ENCODE measurements at regions not wholly inside any gene's neighbourhood (a gene's known extent, or its start where the extent isn't known, plus 50 kb on each side); places are given as distances from the start of the nearest gene placed in this dataset.

DNA sequence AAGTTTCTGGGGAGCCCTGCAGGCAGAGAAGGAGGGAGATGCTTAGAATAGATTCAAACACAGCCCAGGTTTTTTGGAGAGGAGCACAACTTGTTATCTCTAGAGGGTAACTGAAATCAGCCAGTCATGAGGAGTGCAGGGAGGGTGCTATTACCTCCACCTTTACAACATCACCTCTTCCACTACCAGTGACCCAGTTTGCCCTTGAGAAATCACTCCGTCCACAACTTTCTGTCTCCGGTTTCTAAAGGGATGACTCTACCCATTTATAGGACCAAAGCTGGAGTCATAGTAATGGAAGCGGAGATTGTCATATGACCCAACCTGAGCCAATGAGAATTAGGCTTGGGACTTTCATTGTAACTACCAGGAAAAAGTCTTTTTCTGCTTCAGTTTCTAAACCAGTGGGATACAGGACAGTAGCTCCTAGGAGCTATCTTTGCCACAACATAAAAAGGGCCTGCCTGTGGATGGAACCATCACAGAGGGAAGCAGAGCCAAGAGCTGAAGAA lies 131.2 kb upstream of the SERPIND1 start:
- Histone ChIP-seq H3K79me2 (ENCODE audit: control insufficient read depth, insufficient read depth, low read length) (no peaks in the 10 kb centered on the region), H3K9ac (ENCODE audit: low read length) (no peak overlapping the region), H3K27ac (ENCODE audit: low read length in 2 of 2) (no peak overlapping the region), H3K27me3 (replicated peaks in 1 of 4; ENCODE audit: control extremely low read depth in 1 of 4, control insufficient read depth in 3 of 4, insufficient read depth in 4 of 4, low read length in 3 of 4) (peaks cover 0 to 5% (median 0%) of the 10 kb centered on the region in 4 experiments), H3K36me3 (replicated peaks in 1 of 2; ENCODE audit: control extremely low read depth in 1 of 2, control insufficient read depth in 1 of 2, extremely low read depth in 1 of 2, insufficient read depth in 2 of 2, low read length in 1 of 2) (no peaks in the 10 kb centered on the region), H3K4me2 (replicated peaks; ENCODE audit: low read depth, low read length, poor library complexity, severe bottlenecking) (no peak overlapping the region), H3K9me3 (ENCODE audit: control extremely low read depth in 1 of 3, control insufficient read depth in 2 of 3, insufficient read depth in 1 of 3, low read length in 2 of 3) (peaks cover 0 to 3% (median 3%) of the 10 kb centered on the region in 3 donors), H2AFZ (ENCODE audit: insufficient read depth, low read depth, low read length, poor library complexity, severe bottlenecking) (no peak overlapping the region), H4K20me1 (ENCODE audit: control insufficient read depth, insufficient read depth, low read length, poor library complexity, severe bottlenecking) (no peaks in the 10 kb centered on the region), H3K4me3 (ENCODE audit: control extremely low read depth in 1 of 5, extremely low read depth in 1 of 5, insufficient read depth in 1 of 5, low read depth in 2 of 5, low read length in 4 of 5) (no peak overlapping the region), H3K4me1 (ENCODE audit: control insufficient read depth in 2 of 2, insufficient read depth in 2 of 2, low read length in 2 of 2) (no peaks in the 10 kb centered on the region)
- WGBS (ENCODE audit: insufficient coverage), result 100% methylated on average over 1 of the region's 3 CpGs
- no peak for TF ChIP-seq EZH2 (IDR thresholded peaks at IDR 0.05; ENCODE audit: borderline replicate concordance, insufficient read depth, low read depth, low read length, poor library complexity, severe bottlenecking)
- TF ChIP-seq, protein P1, sequence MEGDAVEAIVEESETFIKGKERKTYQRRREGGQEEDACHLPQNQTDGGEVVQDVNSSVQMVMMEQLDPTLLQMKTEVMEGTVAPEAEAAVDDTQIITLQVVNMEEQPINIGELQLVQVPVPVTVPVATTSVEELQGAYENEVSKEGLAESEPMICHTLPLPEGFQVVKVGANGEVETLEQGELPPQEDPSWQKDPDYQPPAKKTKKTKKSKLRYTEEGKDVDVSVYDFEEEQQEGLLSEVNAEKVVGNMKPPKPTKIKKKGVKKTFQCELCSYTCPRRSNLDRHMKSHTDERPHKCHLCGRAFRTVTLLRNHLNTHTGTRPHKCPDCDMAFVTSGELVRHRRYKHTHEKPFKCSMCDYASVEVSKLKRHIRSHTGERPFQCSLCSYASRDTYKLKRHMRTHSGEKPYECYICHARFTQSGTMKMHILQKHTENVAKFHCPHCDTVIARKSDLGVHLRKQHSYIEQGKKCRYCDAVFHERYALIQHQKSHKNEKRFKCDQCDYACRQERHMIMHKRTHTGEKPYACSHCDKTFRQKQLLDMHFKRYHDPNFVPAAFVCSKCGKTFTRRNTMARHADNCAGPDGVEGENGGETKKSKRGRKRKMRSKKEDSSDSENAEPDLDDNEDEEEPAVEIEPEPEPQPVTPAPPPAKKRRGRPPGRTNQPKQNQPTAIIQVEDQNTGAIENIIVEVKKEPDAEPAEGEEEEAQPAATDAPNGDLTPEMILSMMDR (IDR thresholded peaks at IDR 0.05), result no peak
- no peak for DNase-seq
- H3K4me3 Mint-ChIP-seq, result no peak overlapping the region
- H3K27me3 Mint-ChIP-seq, result peaks cover 15% of the 10 kb centered on the region
- no peaks in the 10 kb centered on the region for H3K4me1 Mint-ChIP-seq
- no peak overlapping the region for H3K27ac Mint-ChIP-seq
- peaks cover 3% of the 10 kb centered on the region for H3K9me3 Mint-ChIP-seq (ENCODE audit: insufficient read depth)
- no peak for ATAC-seq (ENCODE audit: low read depth)
- POLR2A ChIA-PET, result no interaction called here
- intact Hi-C loops (cut with micrococcal nuclease), result no loop called here
- CTCF ChIA-PET, result no interaction called here

DNA sequence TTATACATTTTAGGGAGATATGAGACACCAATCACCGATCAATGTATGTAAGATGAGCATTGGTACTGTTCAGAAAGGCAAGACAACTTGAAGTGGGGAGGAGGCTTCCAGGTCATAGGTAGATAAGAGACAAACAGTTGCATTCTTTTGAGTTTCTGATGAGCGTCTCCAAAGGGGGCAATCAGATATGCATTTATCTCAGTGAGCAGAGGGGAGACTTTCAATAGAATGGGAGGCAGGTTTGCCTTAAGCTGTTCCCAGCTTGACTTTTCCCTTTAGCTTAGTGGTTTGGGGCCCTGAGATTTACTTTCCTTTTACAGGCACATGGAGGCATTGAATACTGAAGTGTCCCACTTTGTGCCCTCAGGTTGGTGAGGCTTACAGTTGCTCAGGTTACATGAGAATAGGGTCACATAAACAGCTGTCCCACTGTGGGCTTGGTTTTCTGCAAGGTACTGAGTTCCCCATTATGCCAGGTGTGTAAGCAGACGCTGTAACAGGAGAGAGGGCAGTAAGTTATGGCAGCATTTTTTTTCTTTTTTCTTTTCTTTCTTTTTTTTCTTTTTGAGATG lies 129.8 kb upstream of the SERPIND1 start:
- Mint-ChIP-seq H3K27ac (no peak overlapping the region), H3K4me1 (no peaks in the 10 kb centered on the region), H3K4me3 (no peak overlapping the region), H3K27me3 (peaks cover 7% of the 10 kb centered on the region), H3K9me3 (ENCODE audit: insufficient read depth) (peaks cover 3% of the 10 kb centered on the region)
- H3K4me2 ChIP-seq (replicated peaks; ENCODE audit: low read depth, low read length, poor library complexity, severe bottlenecking), result no peak overlapping the region
- H4K20me1 ChIP-seq (ENCODE audit: control insufficient read depth, insufficient read depth, low read length, poor library complexity, severe bottlenecking), result no peaks in the 10 kb centered on the region
- H2AFZ ChIP-seq (ENCODE audit: insufficient read depth, low read depth, low read length, poor library complexity, severe bottlenecking), result no peak overlapping the region
- intact Hi-C loops (cut with micrococcal nuclease), result no loop called here
- POLR2A ChIA-PET, result no interaction called here
- no peak overlapping the region for H3K9ac ChIP-seq (ENCODE audit: low read length)
- ATAC-seq (ENCODE audit: low read depth) (no peak), DNase-seq (no peak)
- no peaks in the 10 kb centered on the region for H3K4me1 ChIP-seq (ENCODE audit: control insufficient read depth in 2 of 2, insufficient read depth in 2 of 2, low read length in 2 of 2)
- no peaks in the 10 kb centered on the region for H3K79me2 ChIP-seq (ENCODE audit: control insufficient read depth, insufficient read depth, low read length)
- H3K4me3 ChIP-seq (ENCODE audit: control extremely low read depth in 1 of 5, extremely low read depth in 1 of 5, insufficient read depth in 1 of 5, low read depth in 2 of 5, low read length in 4 of 5), result no peak overlapping the region
- no peak for TF ChIP-seq EZH2 (IDR thresholded peaks at IDR 0.05; ENCODE audit: borderline replicate concordance, insufficient read depth, low read depth, low read length, poor library complexity, severe bottlenecking)
- CTCF ChIA-PET, result no interaction called here
- H3K9me3 ChIP-seq (ENCODE audit: control extremely low read depth in 1 of 3, control insufficient read depth in 2 of 3, insufficient read depth in 1 of 3, low read length in 2 of 3), result peaks cover 0 to 3% (median 3%) of the 10 kb centered on the region in 3 donors
- no peak overlapping the region for H3K27ac ChIP-seq (ENCODE audit: low read length in 2 of 2)
- 100% methylated on average over 2 of the region's 3 CpGs for WGBS (ENCODE audit: insufficient coverage)
- H3K36me3 ChIP-seq (replicated peaks in 1 of 2; ENCODE audit: control extremely low read depth in 1 of 2, control insufficient read depth in 1 of 2, extremely low read depth in 1 of 2, insufficient read depth in 2 of 2, low read length in 1 of 2), result no peaks in the 10 kb centered on the region
- peaks cover 0 to 5% (median 0%) of the 10 kb centered on the region in 4 experiments for H3K27me3 ChIP-seq (replicated peaks in 1 of 4; ENCODE audit: control extremely low read depth in 1 of 4, control insufficient read depth in 3 of 4, insufficient read depth in 4 of 4, low read length in 3 of 4)

Data from B cell (primary cell).